HEK293T (cell line): ENCODE measurements at regions not wholly inside any gene's neighbourhood (a gene's known extent, or its start where the extent isn't known, plus 50 kb on each side); places are given as distances from the start of the nearest gene placed in this dataset.

Experiments used
- BHLHE40 ChIP-seq: fragments of 450-650 bp; IDR thresholded peaks from 2 replicates; pipeline ENCODE4 v1.6.1; 2016; ENCODE audit warnings: mild to moderate bottlenecking, moderate library complexity, borderline replicate concordance
- FOXK2 ChIP-seq: fragments of 450-650 bp; IDR thresholded peaks from 2 replicates; pipeline ENCODE4 v1.6.1; 2016; ENCODE audit warnings: mild to moderate bottlenecking
- L3MBTL2 ChIP-seq: fragments of 450-650 bp; conservative IDR thresholded peaks from 2 replicates; pipeline ENCODE4 v1.6.1; 2016; ENCODE audit warnings: mild to moderate bottlenecking
- TARDBP ChIP-seq: fragments of 450-650 bp; IDR thresholded peaks from 2 replicates; pipeline ENCODE4 v1.6.1; 2016
- ZNF384 ChIP-seq: fragments of 450-650 bp; IDR thresholded peaks from 2 replicates; pipeline ENCODE4 v1.6.1; 2016

DNA sequence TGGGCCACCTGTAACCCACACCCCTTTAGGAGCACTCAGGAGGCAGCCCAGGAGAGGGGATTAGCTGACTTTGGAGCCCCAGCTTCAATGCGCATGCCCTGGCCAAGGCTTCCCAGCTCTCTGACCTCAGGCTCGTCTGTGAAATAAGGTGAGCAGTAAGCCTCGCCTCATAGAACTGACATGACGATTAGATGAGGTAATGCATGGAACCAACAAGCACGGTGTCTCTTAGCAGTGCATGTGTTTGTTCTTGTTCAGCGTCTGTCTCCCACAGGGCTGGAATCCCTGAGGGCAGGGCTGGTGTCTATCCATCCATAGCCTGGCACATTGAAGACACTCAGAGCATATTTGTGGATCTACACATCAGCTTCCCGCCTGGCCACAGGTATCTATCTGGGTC is 415.4 kb downstream of the MN1 start:
- no peak for TF ChIP-seq FOXK2
- no peak for TF ChIP-seq BHLHE40
- no peak for TF ChIP-seq L3MBTL2
- TF ChIP-seq ZNF384 = no peak
- TF ChIP-seq TARDBP = no peak
